GM23338 (cell line): ENCODE measurements at regions not wholly inside any gene's neighbourhood (a gene's known extent, or its start where the extent isn't known, plus 50 kb on each side); places are given as distances from the start of the nearest gene placed in this dataset.

Experiments
- CREB1 ChIP-seq: fragments of 250-450 bp; sonication (Bioruptor Pico); IDR thresholded peaks from 2 replicates; pipeline ENCODE4 v1.5.0; 2020; ENCODE audit warnings: low read depth, mild to moderate bottlenecking, moderate library complexity
- CTCF ChIP-seq, 2 experiments: fragments of 200-600 bp in 1 of 2; sonication (generic) in 1 of 2; conservative IDR thresholded peaks; 2 replicates each; pipeline versions ENCODE4 v1.5.1 to v1.6.1; 2016 to 2017; ENCODE audit warnings: antibody characterized with exemption in 2 of 2, low read depth in 2 of 2, mild to moderate bottlenecking in 2 of 2, moderate library complexity in 1 of 2
- ETS1 ChIP-seq: IDR thresholded peaks from 2 replicates; pipeline ENCODE4 v1.6.1; 2016; ENCODE audit warnings: antibody characterized with exemption
- EZH2 ChIP-seq: fragments of 200-600 bp; sonication (generic); IDR thresholded peaks from one replicate; pipeline ENCODE4 v1.8.0; 2017; ENCODE audit warnings: antibody characterized with exemption, mild to moderate bottlenecking, low read depth; ENCODE audit not compliant: unreplicated experiment
- EZH2phosphoT487 ChIP-seq: fragments of 200-600 bp; sonication (generic); IDR thresholded peaks from one replicate; pipeline ENCODE4 v1.8.1; 2018; ENCODE audit warnings: antibody characterized with exemption; ENCODE audit not compliant: unreplicated experiment
- POLR2AphosphoS5 ChIP-seq: IDR thresholded peaks from 2 replicates; pipeline ENCODE4 v1.6.1; 2016; ENCODE audit warnings: antibody characterized with exemption, low read depth
- REST ChIP-seq: IDR thresholded peaks from one replicate; pipeline ENCODE4 v1.6.1; 2018; ENCODE audit warnings: antibody characterized with exemption; ENCODE audit not compliant: unreplicated experiment
- STAT1 ChIP-seq: IDR thresholded peaks from one replicate; pipeline ENCODE4 v1.6.1; 2016; ENCODE audit warnings: antibody characterized with exemption; ENCODE audit not compliant: unreplicated experiment

DNA sequence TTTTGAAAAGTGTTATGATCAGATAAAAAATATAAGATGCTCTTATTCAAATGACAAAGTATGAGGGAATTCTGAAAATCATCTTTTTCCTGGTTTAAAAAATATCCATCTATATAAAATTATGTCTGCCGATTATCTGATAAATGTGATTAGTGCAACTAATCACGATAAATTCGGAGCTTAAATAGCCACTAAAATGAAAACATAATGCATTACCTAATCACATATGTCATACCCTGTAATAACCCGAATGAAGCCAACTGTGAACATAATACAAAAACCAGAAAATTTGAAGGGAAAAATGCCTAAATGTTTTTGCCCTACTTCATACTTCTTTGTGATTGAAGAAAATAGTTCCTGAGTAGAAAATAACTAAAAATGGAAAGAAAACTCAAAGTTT is 808.4 kb upstream of the LUZP2 start:
- TF ChIP-seq CTCF (conservative IDR thresholded peaks at IDR 0.05; ENCODE audit: low read depth in 2 of 2) (no peak), POLR2AphosphoS5 (no peak), EZH2 (no peak), REST (no peak), CREB1 (CRISPR knock-in tag) (no peak), ETS1 (no peak), EZH2phosphoT487 (no peak), STAT1 (no peak)
